Thyroid gland (tissue), 4 donors: ENCODE measurements at regions not wholly inside any gene's neighbourhood (a gene's known extent, or its start where the extent isn't known, plus 50 kb on each side); places are given as distances from the start of the nearest gene placed in this dataset.

Source experiments
- POLR2A ChIP-seq, 2 donors: fragments of 450-650 bp; IDR thresholded peaks; one replicate each; pipeline ENCODE4 v1.6.1; 2017; ENCODE audit warnings: antibody characterized with exemption in 2 of 2, mild to moderate bottlenecking in 2 of 2, moderate library complexity in 1 of 2
- TF ChIP-seq, protein P1 (sequence below), 6 experiments: fragments of 200-600 bp in 3 of 6; fragments of 450-650 bp in 3 of 6; sonication (generic) in 3 of 6; IDR thresholded peaks; one replicate each; pipeline ENCODE4 v1.5.1; 2016 to 2019; ENCODE audit warnings: antibody characterized with exemption in 6 of 6, mild to moderate bottlenecking in 2 of 6, inconsistent platforms in 1 of 6, moderate library complexity in 1 of 6

DNA sequence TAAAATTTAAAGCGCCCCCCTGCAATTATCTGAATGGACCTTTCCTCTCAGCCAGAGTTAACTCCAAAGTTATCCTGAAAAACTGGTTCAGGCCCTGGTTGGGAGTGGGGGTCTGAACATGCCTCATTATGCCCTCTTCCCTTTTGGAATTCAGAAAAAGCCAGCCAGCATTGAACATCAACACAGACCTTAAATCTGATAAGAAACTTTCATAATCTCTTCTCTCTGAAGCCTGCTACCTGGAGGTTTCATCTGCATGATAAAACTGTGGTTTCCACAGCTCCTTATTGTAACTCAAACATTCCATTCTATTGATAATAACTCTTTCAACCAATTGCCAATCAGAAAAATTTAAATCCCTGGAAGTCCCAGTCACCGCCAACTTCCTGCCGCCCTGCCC, 133.3 kb downstream of the ARL4A start:
- TF ChIP-seq, protein P1, sequence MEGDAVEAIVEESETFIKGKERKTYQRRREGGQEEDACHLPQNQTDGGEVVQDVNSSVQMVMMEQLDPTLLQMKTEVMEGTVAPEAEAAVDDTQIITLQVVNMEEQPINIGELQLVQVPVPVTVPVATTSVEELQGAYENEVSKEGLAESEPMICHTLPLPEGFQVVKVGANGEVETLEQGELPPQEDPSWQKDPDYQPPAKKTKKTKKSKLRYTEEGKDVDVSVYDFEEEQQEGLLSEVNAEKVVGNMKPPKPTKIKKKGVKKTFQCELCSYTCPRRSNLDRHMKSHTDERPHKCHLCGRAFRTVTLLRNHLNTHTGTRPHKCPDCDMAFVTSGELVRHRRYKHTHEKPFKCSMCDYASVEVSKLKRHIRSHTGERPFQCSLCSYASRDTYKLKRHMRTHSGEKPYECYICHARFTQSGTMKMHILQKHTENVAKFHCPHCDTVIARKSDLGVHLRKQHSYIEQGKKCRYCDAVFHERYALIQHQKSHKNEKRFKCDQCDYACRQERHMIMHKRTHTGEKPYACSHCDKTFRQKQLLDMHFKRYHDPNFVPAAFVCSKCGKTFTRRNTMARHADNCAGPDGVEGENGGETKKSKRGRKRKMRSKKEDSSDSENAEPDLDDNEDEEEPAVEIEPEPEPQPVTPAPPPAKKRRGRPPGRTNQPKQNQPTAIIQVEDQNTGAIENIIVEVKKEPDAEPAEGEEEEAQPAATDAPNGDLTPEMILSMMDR (IDR thresholded peaks at IDR 0.05): no peak
- no peak for TF ChIP-seq POLR2A (IDR thresholded peaks at IDR 0.05)
